Endothelial cell (in vitro differentiated cells): ENCODE measurements at regions not wholly inside any gene's neighbourhood (a gene's known extent, or its start where the extent isn't known, plus 50 kb on each side); places are given as distances from the start of the nearest gene placed in this dataset.

Experiments used
- DNase-seq: peaks from one replicate; pipeline ENCODE4 v3.0.0; 2021; ENCODE audit warnings: low spot score
- H3K27ac Mint-ChIP-seq: one replicate; pipeline ENCODE4 v1.8.0; 2021; ENCODE audit warnings: mixed read lengths, inconsistent platforms; ENCODE audit not compliant: unreplicated experiment
- H3K27me3 Mint-ChIP-seq: one replicate; pipeline ENCODE4 v1.8.0; 2021; ENCODE audit warnings: mild to moderate bottlenecking, moderate library complexity, mixed read lengths, inconsistent platforms; ENCODE audit not compliant: unreplicated experiment
- H3K36me3 Mint-ChIP-seq: one replicate; pipeline ENCODE4 v1.8.0; 2021; ENCODE audit warnings: mild to moderate bottlenecking, low read depth, mixed read lengths, inconsistent platforms; ENCODE audit not compliant: unreplicated experiment
- H3K4me1 Mint-ChIP-seq: one replicate; pipeline ENCODE4 v1.8.0; 2021; ENCODE audit warnings: mild to moderate bottlenecking, mixed read lengths, inconsistent platforms; ENCODE audit not compliant: unreplicated experiment
- H3K4me3 Mint-ChIP-seq: one replicate; pipeline ENCODE4 v1.8.0; 2021; ENCODE audit warnings: mild to moderate bottlenecking, mixed read lengths, inconsistent platforms; ENCODE audit not compliant: unreplicated experiment
- H3K9me3 Mint-ChIP-seq: one replicate; pipeline ENCODE4 v1.8.0; 2021; ENCODE audit warnings: mixed read lengths, inconsistent platforms; ENCODE audit not compliant: unreplicated experiment
- TF ChIP-seq, protein P1 (sequence below): fragments of 200-600 bp; sonication (generic); IDR thresholded peaks from one replicate; pipeline ENCODE4 v1.5.0; 2021; ENCODE audit warnings: antibody characterized with exemption; ENCODE audit not compliant: unreplicated experiment

DNA sequence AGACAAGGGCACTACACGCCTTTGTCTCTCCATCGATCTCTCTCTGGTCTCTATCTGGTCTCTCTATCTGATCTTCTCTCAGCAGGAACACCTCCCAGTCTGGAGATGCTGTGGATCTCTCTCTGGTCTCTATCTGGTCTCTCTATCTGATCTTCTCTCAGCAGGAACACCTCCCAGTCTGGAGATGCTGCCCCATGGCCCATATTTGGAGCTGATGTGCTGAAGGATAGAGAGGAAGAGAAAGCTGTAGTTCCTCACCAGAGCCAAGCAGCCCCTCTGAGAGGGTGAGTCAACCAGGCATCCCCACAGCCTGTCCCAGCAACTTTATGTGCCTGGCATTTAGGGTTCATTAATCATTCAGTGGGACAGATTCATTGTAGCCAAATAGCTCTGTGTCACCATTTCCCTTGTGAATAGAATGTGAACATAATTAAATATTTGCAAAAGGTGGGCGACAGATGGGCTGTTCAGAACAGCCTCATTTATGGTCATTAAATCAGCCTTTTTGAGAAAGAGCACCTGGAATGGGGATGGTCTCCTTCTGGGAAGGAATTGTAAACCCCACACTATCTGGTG, 189.3 kb upstream of the MAST4 start:
- Mint-ChIP-seq H3K4me3 (no peak overlapping the region), H3K9me3 (no peaks in the 10 kb centered on the region)

GRCh38 chr5:66407765-66408164, 188.4 kb upstream of the MAST4 start:
- Mint-ChIP-seq H3K36me3 (peaks cover 3% of the 10 kb centered on the region), H3K4me1 (no peaks in the 10 kb centered on the region), H3K27me3 (peaks cover 6% of the 10 kb centered on the region), H3K9me3 (no peaks in the 10 kb centered on the region), H3K4me3 (no peak overlapping the region), H3K27ac (no peak overlapping the region)
- no peak for DNase-seq
- TF ChIP-seq, protein P1, sequence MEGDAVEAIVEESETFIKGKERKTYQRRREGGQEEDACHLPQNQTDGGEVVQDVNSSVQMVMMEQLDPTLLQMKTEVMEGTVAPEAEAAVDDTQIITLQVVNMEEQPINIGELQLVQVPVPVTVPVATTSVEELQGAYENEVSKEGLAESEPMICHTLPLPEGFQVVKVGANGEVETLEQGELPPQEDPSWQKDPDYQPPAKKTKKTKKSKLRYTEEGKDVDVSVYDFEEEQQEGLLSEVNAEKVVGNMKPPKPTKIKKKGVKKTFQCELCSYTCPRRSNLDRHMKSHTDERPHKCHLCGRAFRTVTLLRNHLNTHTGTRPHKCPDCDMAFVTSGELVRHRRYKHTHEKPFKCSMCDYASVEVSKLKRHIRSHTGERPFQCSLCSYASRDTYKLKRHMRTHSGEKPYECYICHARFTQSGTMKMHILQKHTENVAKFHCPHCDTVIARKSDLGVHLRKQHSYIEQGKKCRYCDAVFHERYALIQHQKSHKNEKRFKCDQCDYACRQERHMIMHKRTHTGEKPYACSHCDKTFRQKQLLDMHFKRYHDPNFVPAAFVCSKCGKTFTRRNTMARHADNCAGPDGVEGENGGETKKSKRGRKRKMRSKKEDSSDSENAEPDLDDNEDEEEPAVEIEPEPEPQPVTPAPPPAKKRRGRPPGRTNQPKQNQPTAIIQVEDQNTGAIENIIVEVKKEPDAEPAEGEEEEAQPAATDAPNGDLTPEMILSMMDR, result no peak

More for the DNA sequence above, 189.3 kb upstream of the MAST4 start:
- peaks cover 6% of the 10 kb centered on the region for H3K27me3 Mint-ChIP-seq
- no peaks in the 10 kb centered on the region for H3K4me1 Mint-ChIP-seq
- DNase-seq, result no peak
- TF ChIP-seq, protein P1, result no peak
- H3K27ac Mint-ChIP-seq, result no peak overlapping the region
- H3K36me3 Mint-ChIP-seq, result peaks cover 3% of the 10 kb centered on the region

DNA sequence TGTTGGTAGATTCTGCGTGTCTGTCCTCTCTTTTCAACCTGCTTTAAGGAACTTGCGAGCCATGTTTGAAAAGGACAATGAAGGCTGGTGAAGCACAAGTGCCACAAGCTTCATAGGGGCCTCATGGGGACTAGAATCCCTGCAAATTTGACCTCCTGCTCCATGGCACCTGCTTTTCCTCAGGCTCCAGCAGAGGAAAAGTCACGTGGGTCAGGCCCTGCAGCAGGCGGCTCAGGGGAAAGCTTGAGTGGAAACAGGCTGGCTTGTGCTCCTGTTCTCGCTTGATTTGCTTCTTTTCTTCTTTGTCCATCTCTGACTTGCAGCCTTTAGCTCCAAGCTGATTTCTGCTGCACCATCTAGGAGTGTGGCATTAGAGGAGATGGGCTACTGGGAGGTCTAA, 187.6 kb upstream of the MAST4 start:
- Mint-ChIP-seq H3K9me3 (no peaks in the 10 kb centered on the region), H3K4me1 (no peaks in the 10 kb centered on the region), H3K4me3 (no peak overlapping the region), H3K27me3 (peaks cover 6% of the 10 kb centered on the region), H3K36me3 (peaks cover 3% of the 10 kb centered on the region), H3K27ac (no peak overlapping the region)
- DNase-seq, result no peak
- TF ChIP-seq, protein P1, result no peak

- no peaks in the 10 kb centered on the region for H3K9me3 Mint-ChIP-seq
- peaks cover 5% of the 10 kb centered on the region for H3K27me3 Mint-ChIP-seq
- H3K36me3 Mint-ChIP-seq, result peaks cover 3% of the 10 kb centered on the region
- TF ChIP-seq, protein P1, result no peak
- H3K27ac Mint-ChIP-seq, result no peak overlapping the region
- H3K4me3 Mint-ChIP-seq, result no peak overlapping the region
- H3K4me1 Mint-ChIP-seq, result no peaks in the 10 kb centered on the region
- DNase-seq, result no peak
These were observed 186.1 kb upstream of the MAST4 start for GRCh38 chr5:66410122-66410521.

DNA sequence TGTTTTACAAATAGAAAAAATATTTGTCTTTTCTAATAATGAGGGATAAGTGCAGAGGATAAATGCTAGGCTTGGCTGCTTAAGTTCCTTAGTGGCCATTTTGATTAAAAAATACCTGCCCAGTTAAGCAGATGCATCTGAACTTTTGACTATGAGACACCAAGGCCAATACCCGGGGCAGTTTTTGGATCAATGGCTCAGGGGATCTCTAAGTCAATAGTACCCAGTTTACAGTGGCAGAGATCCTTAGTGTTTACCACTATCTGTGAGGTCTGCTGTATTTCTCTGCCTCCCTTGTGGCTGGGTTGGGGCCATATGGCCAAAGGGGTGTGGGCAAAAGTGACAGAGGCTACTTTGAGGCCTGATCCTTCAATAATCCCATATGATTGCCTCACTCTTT, 184.5 kb upstream of the MAST4 start:
- no peak for DNase-seq
- Mint-ChIP-seq H3K4me3 (no peak overlapping the region), H3K27ac (no peak overlapping the region), H3K27me3 (peaks cover 2% of the 10 kb centered on the region), H3K9me3 (no peaks in the 10 kb centered on the region), H3K4me1 (no peaks in the 10 kb centered on the region), H3K36me3 (peaks cover 3% of the 10 kb centered on the region)
- TF ChIP-seq, protein P1, result no peak
